ENCODE measurements at regions not wholly inside any gene's neighbourhood (a gene's known extent, or its start where the extent isn't known, plus 50 kb on each side); places are given as distances from the start of the nearest gene placed in this dataset.

GRCh38 chr21:38699048-38699447 is 106.7 kb upstream of the ETS2 start:
- no peak for DNase-seq (ENCODE audit: low read depth in 2 of 2)

- no peak for DNase-seq (ENCODE audit: low read depth in 2 of 2)
Measured at GRCh38 chr21:38702196-38702595, 103.5 kb upstream of the ETS2 start.

GRCh38 chr21:38709876-38710275 is 95.9 kb upstream of the ETS2 start:
- no peak for DNase-seq (ENCODE audit: low read depth in 2 of 2)

GRCh38 chr21:38712071-38712470 is 93.7 kb upstream of the ETS2 start:
- no peak for DNase-seq (ENCODE audit: low read depth in 2 of 2)

- no peak for DNase-seq (ENCODE audit: low read depth in 2 of 2)
Measured at GRCh38 chr21:38712664-38713063, 93.1 kb upstream of the ETS2 start.

- DNase-seq (ENCODE audit: low read depth in 2 of 2): no peak
Measured at GRCh38 chr21:38714039-38714817, 91.5 kb upstream of the ETS2 start.

GRCh38 chr21:38714999-38715398 is 90.7 kb upstream of the ETS2 start:
- no peak for DNase-seq (ENCODE audit: low read depth in 2 of 2)

GRCh38 chr21:38716088-38716487 is 89.6 kb upstream of the ETS2 start:
- no peak for DNase-seq (ENCODE audit: low read depth in 2 of 2)

- no peak for DNase-seq (ENCODE audit: low read depth in 2 of 2)
Measured at GRCh38 chr21:38716942-38717341, 88.8 kb upstream of the ETS2 start.

- DNase-seq (ENCODE audit: low read depth in 2 of 2): no peak
Measured at GRCh38 chr21:38718481-38718880, 87.2 kb upstream of the ETS2 start.

GRCh38 chr21:38720074-38720473 is 85.7 kb upstream of the ETS2 start:
- no peak for DNase-seq (ENCODE audit: low read depth in 2 of 2)

GRCh38 chr21:38721055-38721454 is 84.7 kb upstream of the ETS2 start:
- DNase-seq (ENCODE audit: low read depth in 2 of 2): no peak

- DNase-seq (ENCODE audit: low read depth in 2 of 2): no peak
Measured at GRCh38 chr21:38721958-38722357, 83.8 kb upstream of the ETS2 start.

- DNase-seq (ENCODE audit: low read depth in 2 of 2): no peak
Measured at GRCh38 chr21:38725196-38726157, 80.3 kb upstream of the ETS2 start.

GRCh38 chr21:38726482-38726881 is 79.2 kb upstream of the ETS2 start:
- DNase-seq (ENCODE audit: low read depth in 2 of 2): no peak

GRCh38 chr21:38729291-38729690 is 76.4 kb upstream of the ETS2 start:
- DNase-seq (ENCODE audit: low read depth in 2 of 2): no peak

GRCh38 chr21:38729754-38730379 is 75.9 kb upstream of the ETS2 start:
- no peak for DNase-seq (ENCODE audit: low read depth in 2 of 2)

- peak; percentile 40 to 70 for DNase-seq (ENCODE audit: low read depth in 2 of 2)
Measured at GRCh38 chr21:38733972-38734546, 71.7 kb upstream of the ETS2 start.

GRCh38 chr21:38734646-38735365 is 70.9 kb upstream of the ETS2 start:
- no peak for DNase-seq (ENCODE audit: low read depth in 2 of 2)

- DNase-seq (ENCODE audit: low read depth in 2 of 2): no peak
Measured at GRCh38 chr21:38735626-38736206, 70.0 kb upstream of the ETS2 start.

GRCh38 chr21:38740090-38740489 is 65.6 kb upstream of the ETS2 start:
- no peak for DNase-seq (ENCODE audit: low read depth in 2 of 2)

Data from stimulated activated CD4-positive, alpha-beta T cell treated with anti-CD3 and anti-CD28 coated beads, Interleukin-1b, Interleukin-23, amount 100 ng/mL, for 1 hour (primary cell).